ENCODE measurements at regions not wholly inside any gene's neighbourhood (a gene's known extent, or its start where the extent isn't known, plus 50 kb on each side); places are given as distances from the start of the nearest gene placed in this dataset.

- no peak for DNase-seq (ENCODE audit: low read depth)
- in situ Hi-C loops (cut with HindIII; ENCODE audit: low sequenced_read_pairs), result no loop called here
- no peak for TF ChIP-seq CTCF (IDR thresholded peaks at IDR 0.05; ENCODE audit: low read depth, low read length, missing control alignments)
- no peak overlapping the region for H3K4me3 ChIP-seq (ENCODE audit: low read depth, low read length)
These were observed 63.7 kb upstream of the LMO4 start for GRCh38 chr1:87264976-87265375.

GRCh38 chr1:87265786-87266185 lies 62.9 kb upstream of the LMO4 start:
- no peak for DNase-seq (ENCODE audit: low read depth)
- H3K4me3 ChIP-seq (ENCODE audit: low read depth, low read length), result no peak overlapping the region
- in situ Hi-C loops (cut with HindIII; ENCODE audit: low sequenced_read_pairs), result no loop called here
- no peak for TF ChIP-seq CTCF (IDR thresholded peaks at IDR 0.05; ENCODE audit: low read depth, low read length, missing control alignments)

GRCh38 chr1:87268111-87268510 lies 60.6 kb upstream of the LMO4 start:
- DNase-seq (ENCODE audit: low read depth), result no peak
- TF ChIP-seq CTCF (IDR thresholded peaks at IDR 0.05; ENCODE audit: low read depth, low read length, missing control alignments), result no peak
- no peak overlapping the region for H3K4me3 ChIP-seq (ENCODE audit: low read depth, low read length)
- in situ Hi-C loops (cut with HindIII; ENCODE audit: low sequenced_read_pairs), result no loop called here

GRCh38 chr1:87269921-87270320 lies 58.8 kb upstream of the LMO4 start:
- in situ Hi-C loops (cut with HindIII; ENCODE audit: low sequenced_read_pairs), result no loop called here
- no peak for TF ChIP-seq CTCF (IDR thresholded peaks at IDR 0.05; ENCODE audit: low read depth, low read length, missing control alignments)
- no peak for DNase-seq (ENCODE audit: low read depth)
- H3K4me3 ChIP-seq (ENCODE audit: low read depth, low read length), result no peak overlapping the region

- no peak overlapping the region for H3K4me3 ChIP-seq (ENCODE audit: low read depth, low read length)
- in situ Hi-C loops (cut with HindIII; ENCODE audit: low sequenced_read_pairs), result no loop called here
- no peak for TF ChIP-seq CTCF (IDR thresholded peaks at IDR 0.05; ENCODE audit: low read depth, low read length, missing control alignments)
- no peak for DNase-seq (ENCODE audit: low read depth)
These were observed 55.4 kb upstream of the LMO4 start for GRCh38 chr1:87273291-87273690.

GRCh38 chr1:87274851-87275250 lies 53.8 kb upstream of the LMO4 start:
- in situ Hi-C loops (cut with HindIII; ENCODE audit: low sequenced_read_pairs), result no loop called here
- DNase-seq (ENCODE audit: low read depth), result no peak
- TF ChIP-seq CTCF (IDR thresholded peaks at IDR 0.05; ENCODE audit: low read depth, low read length, missing control alignments), result no peak
- H3K4me3 ChIP-seq (ENCODE audit: low read depth, low read length), result no peak overlapping the region

All from astrocyte of the cerebellum (primary cell).